ENCODE measurements at regions not wholly inside any gene's neighbourhood (a gene's known extent, or its start where the extent isn't known, plus 50 kb on each side); places are given as distances from the start of the nearest gene placed in this dataset.

DNA sequence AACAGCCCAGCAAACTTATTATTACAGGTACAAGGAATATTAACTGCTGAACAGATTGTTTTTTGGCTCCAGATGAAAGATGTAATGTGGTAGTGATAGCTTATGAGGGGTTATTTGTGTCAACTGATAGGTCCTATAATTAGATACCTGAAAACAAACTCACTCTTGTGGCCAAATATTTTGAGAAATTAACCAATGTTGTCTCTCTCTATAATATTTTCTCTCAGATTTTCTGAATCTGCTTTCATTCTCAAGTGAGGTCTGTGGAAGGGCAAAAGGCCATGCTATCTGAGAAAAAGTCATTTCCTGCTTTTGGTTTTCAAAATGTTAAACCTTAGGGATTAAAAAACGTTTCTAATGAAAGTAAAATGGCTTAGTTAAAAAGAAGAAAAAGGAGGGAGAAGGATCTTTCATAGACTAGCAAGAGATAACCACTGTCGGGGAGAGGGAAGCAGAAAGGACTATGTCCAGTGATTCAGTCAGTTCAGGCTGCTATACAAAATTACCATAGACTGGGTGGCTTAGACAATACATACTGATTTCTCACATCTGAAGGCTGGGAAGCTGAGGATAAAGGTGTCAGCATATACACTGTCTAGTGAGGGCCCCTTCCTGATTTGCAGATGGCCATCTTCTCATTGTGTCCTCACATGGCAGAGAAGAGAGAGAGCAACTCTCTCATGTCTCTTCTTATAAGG is 277.5 kb upstream of the P2RY1 start:
- intact Hi-C loops (cut with micrococcal nuclease): no loop called here
- no TSS peak for BruUV-seq (replicated peaks)

More for the DNA sequence above, 277.5 kb upstream of the P2RY1 start:
- no peaks in the 10 kb centered on the region for H3K27me3 ChIP-seq (ENCODE audit: insufficient read depth, low read length)
- POLR2A ChIA-PET: no interaction called here
- H4K20me1 ChIP-seq (ENCODE audit: insufficient read depth): no peaks in the 10 kb centered on the region
- no peaks in the 10 kb centered on the region for H3K79me2 ChIP-seq (ENCODE audit: insufficient read depth, low read length)
- H3K36me3 ChIP-seq (ENCODE audit: control insufficient read depth in 1 of 2, insufficient read depth in 2 of 2, low read length in 2 of 2): no peaks in the 10 kb centered on the region
- H3K9ac ChIP-seq (ENCODE audit: low read length): no peak overlapping the region
- no peak for DNase-seq (ENCODE audit: low read depth, low spot score)
- no peaks in the 10 kb centered on the region for H3K4me1 ChIP-seq (ENCODE audit: control insufficient read depth in 1 of 2, insufficient read depth in 2 of 2, low read length in 2 of 2)
- no peak for ATAC-seq
- no peaks in the 10 kb centered on the region for H3K9me2 ChIP-seq (ENCODE audit: insufficient read depth)
- no peak overlapping the region for H2AFZ ChIP-seq (ENCODE audit: low read depth, low read length, poor library complexity, severe bottlenecking)
- TF ChIP-seq POLR2A (IDR thresholded peaks at IDR 0.05; ENCODE audit: borderline replicate concordance, extremely low read depth, insufficient read depth, insufficient read length) (no peak), EZH2 (IDR thresholded peaks at IDR 0.05) (no peak), POLR2AphosphoS5 (IDR thresholded peaks at IDR 0.05; ENCODE audit: low read depth, low read length) (no peak), SIN3A (IDR thresholded peaks at IDR 0.05; ENCODE audit: low read depth) (no peak), TCF7L2 (IDR thresholded peaks at IDR 0.05; ENCODE audit: borderline replicate concordance, extremely low read depth, insufficient read depth, insufficient read length) (no peak), CEBPB (IDR thresholded peaks at IDR 0.05; ENCODE audit: low read depth) (no peak), ZNF274 (IDR thresholded peaks at IDR 0.05; ENCODE audit: low read depth, low read length) (no peak), CBX3 (IDR thresholded peaks at IDR 0.05; ENCODE audit: low read depth) (no peak), SRF (IDR thresholded peaks at IDR 0.05; ENCODE audit: low read depth) (no peak), ELF1 (IDR thresholded peaks at IDR 0.05; ENCODE audit: borderline replicate concordance, low read depth) (no peak), YY1 (IDR thresholded peaks at IDR 0.05; ENCODE audit: extremely low read depth, insufficient replicate concordance, low read depth, low read length) (no peak), EZH2phosphoT487 (IDR thresholded peaks at IDR 0.05; ENCODE audit: borderline replicate concordance) (no peak)
- TF ChIP-seq, protein P1, sequence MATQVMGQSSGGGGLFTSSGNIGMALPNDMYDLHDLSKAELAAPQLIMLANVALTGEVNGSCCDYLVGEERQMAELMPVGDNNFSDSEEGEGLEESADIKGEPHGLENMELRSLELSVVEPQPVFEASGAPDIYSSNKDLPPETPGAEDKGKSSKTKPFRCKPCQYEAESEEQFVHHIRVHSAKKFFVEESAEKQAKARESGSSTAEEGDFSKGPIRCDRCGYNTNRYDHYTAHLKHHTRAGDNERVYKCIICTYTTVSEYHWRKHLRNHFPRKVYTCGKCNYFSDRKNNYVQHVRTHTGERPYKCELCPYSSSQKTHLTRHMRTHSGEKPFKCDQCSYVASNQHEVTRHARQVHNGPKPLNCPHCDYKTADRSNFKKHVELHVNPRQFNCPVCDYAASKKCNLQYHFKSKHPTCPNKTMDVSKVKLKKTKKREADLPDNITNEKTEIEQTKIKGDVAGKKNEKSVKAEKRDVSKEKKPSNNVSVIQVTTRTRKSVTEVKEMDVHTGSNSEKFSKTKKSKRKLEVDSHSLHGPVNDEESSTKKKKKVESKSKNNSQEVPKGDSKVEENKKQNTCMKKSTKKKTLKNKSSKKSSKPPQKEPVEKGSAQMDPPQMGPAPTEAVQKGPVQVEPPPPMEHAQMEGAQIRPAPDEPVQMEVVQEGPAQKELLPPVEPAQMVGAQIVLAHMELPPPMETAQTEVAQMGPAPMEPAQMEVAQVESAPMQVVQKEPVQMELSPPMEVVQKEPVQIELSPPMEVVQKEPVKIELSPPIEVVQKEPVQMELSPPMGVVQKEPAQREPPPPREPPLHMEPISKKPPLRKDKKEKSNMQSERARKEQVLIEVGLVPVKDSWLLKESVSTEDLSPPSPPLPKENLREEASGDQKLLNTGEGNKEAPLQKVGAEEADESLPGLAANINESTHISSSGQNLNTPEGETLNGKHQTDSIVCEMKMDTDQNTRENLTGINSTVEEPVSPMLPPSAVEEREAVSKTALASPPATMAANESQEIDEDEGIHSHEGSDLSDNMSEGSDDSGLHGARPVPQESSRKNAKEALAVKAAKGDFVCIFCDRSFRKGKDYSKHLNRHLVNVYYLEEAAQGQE (IDR thresholded peaks at IDR 0.05; ENCODE audit: low read depth): no peak
- TF ChIP-seq, protein P2, sequence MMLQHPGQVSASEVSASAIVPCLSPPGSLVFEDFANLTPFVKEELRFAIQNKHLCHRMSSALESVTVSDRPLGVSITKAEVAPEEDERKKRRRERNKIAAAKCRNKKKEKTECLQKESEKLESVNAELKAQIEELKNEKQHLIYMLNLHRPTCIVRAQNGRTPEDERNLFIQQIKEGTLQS (IDR thresholded peaks at IDR 0.05): no peak
- TF ChIP-seq, protein P3, sequence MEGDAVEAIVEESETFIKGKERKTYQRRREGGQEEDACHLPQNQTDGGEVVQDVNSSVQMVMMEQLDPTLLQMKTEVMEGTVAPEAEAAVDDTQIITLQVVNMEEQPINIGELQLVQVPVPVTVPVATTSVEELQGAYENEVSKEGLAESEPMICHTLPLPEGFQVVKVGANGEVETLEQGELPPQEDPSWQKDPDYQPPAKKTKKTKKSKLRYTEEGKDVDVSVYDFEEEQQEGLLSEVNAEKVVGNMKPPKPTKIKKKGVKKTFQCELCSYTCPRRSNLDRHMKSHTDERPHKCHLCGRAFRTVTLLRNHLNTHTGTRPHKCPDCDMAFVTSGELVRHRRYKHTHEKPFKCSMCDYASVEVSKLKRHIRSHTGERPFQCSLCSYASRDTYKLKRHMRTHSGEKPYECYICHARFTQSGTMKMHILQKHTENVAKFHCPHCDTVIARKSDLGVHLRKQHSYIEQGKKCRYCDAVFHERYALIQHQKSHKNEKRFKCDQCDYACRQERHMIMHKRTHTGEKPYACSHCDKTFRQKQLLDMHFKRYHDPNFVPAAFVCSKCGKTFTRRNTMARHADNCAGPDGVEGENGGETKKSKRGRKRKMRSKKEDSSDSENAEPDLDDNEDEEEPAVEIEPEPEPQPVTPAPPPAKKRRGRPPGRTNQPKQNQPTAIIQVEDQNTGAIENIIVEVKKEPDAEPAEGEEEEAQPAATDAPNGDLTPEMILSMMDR (IDR thresholded peaks at IDR 0.05 in 2 of 3, conservative IDR thresholded peaks at IDR 0.05 in 1 of 3; ENCODE audit: borderline replicate concordance in 1 of 3, insufficient read depth in 1 of 3, low read depth in 2 of 3, low read length in 2 of 3): no peak
- CTCF ChIA-PET: no interaction called here
- H3K4me3 ChIP-seq (replicated peaks in 1 of 2; ENCODE audit: low read depth in 1 of 2, low read length in 2 of 2): no peak overlapping the region
- H3K9me3 ChIP-seq (ENCODE audit: control insufficient read depth in 1 of 2, insufficient read depth in 1 of 2, low read depth in 1 of 2, low read length in 2 of 2): no peaks in the 10 kb centered on the region
- H3K27ac ChIP-seq (ENCODE audit: low read depth, low read length): no peak overlapping the region
- no peak overlapping the region for H3K4me2 ChIP-seq (ENCODE audit: low read length)
- RAD21 ChIA-PET (ENCODE audit: low non-redundant PET in 1 of 2, low total read pairs in 2 of 2, uncharacterized antibody in 2 of 2, unreplicated experiment in 2 of 2): no interaction called here
